SK-N-SH treated with all-trans-retinoic acid at 6 μM for 48 hours (cell line): ENCODE measurements at regions not wholly inside any gene's neighbourhood (a gene's known extent, or its start where the extent isn't known, plus 50 kb on each side); places are given as distances from the start of the nearest gene placed in this dataset.
"Not testable (repeated sequence)": the region's sequence is repeated elsewhere in the genome, so short reads cannot be mapped to it uniquely, and the experiment has no call there.

Source experiments
- ATAC-seq: fragments of 200-7000 bp; cut with Tn5 transposase; 3 replicates; pipeline ENCODE4 v1.9.1; 2020; ENCODE audit warnings: mild to moderate bottlenecking, moderate library complexity
- ARNTL ChIP-seq: fragments of 450-650 bp; formaldehyde crosslinking; IDR thresholded peaks from 2 replicates; pipeline ENCODE4 v1.5.0; 2020; ENCODE audit warnings: low read depth, mild to moderate bottlenecking, moderate library complexity, borderline replicate concordance
- BACH2 ChIP-seq: fragments of 250-450 bp; sonication (Bioruptor Pico); IDR thresholded peaks from 2 replicates; pipeline ENCODE4 v1.9.0; 2021; ENCODE audit warnings: mild to moderate bottlenecking, borderline replicate concordance
- CSDC2 ChIP-seq: fragments of 250-450 bp; sonication (Bioruptor Pico); IDR thresholded peaks from 2 replicates; pipeline ENCODE4 v1.5.0; 2020; ENCODE audit warnings: mild to moderate bottlenecking, moderate library complexity
- GLIS3 ChIP-seq: fragments of 250-450 bp; sonication (Bioruptor Pico); IDR thresholded peaks from 2 replicates; pipeline ENCODE4 v1.5.0; 2020; ENCODE audit warnings: mild to moderate bottlenecking, moderate library complexity
- OSR1 ChIP-seq: fragments of 250-450 bp; sonication (Bioruptor Pico); IDR thresholded peaks from 2 replicates; pipeline ENCODE4 v1.8.0; 2022; ENCODE audit warnings: moderate library complexity, mild to moderate bottlenecking, inconsistent platforms
- PPARA ChIP-seq: fragments of 250-450 bp; sonication (Bioruptor Pico); IDR thresholded peaks from 2 replicates; pipeline ENCODE4 v1.5.0; 2020; ENCODE audit warnings: mild to moderate bottlenecking, borderline replicate concordance
- RARB ChIP-seq: fragments of 250-450 bp; sonication (Bioruptor Pico); IDR thresholded peaks from 2 replicates; pipeline ENCODE4 v1.8.0; 2021; ENCODE audit warnings: mild to moderate bottlenecking, moderate library complexity
- SNAI2 ChIP-seq: fragments of 250-450 bp; sonication (Bioruptor Pico); IDR thresholded peaks from 2 replicates; pipeline ENCODE4 v1.5.0; 2020; ENCODE audit warnings: mild to moderate bottlenecking, moderate library complexity
- TCF4 ChIP-seq: fragments of 250-450 bp; sonication (Bioruptor Pico); IDR thresholded peaks from 2 replicates; pipeline ENCODE4 v1.8.0; 2021; ENCODE audit warnings: mild to moderate bottlenecking, moderate library complexity, borderline replicate concordance
- TOX ChIP-seq: fragments of 250-450 bp; sonication (Bioruptor Pico); IDR thresholded peaks from 2 replicates; pipeline ENCODE4 v1.8.0; 2021; ENCODE audit warnings: mild to moderate bottlenecking, moderate library complexity, borderline replicate concordance
- TSHZ2 ChIP-seq: fragments of 250-450 bp; sonication (Bioruptor Pico); IDR thresholded peaks from 2 replicates; pipeline ENCODE4 v1.5.0; 2020; ENCODE audit warnings: mild to moderate bottlenecking, moderate library complexity
- ZC3H10 ChIP-seq: fragments of 250-450 bp; sonication (Bioruptor Pico); IDR thresholded peaks from 2 replicates; pipeline ENCODE4 v1.5.1; 2021; ENCODE audit warnings: mild to moderate bottlenecking, moderate library complexity
- ZFP3 ChIP-seq: fragments of 250-450 bp; sonication (Bioruptor Pico); IDR thresholded peaks from 2 replicates; pipeline ENCODE4 v1.5.0; 2020; ENCODE audit warnings: mild to moderate bottlenecking, moderate library complexity
- ZFP30 ChIP-seq: fragments of 450-650 bp; formaldehyde crosslinking; IDR thresholded peaks from 2 replicates; pipeline ENCODE4 v1.5.0; 2022; ENCODE audit warnings: mild to moderate bottlenecking, moderate library complexity
- ZNF565 ChIP-seq: fragments of 450-650 bp; formaldehyde crosslinking; conservative IDR thresholded peaks from 2 replicates; pipeline ENCODE4 v1.5.0; 2020; ENCODE audit warnings: low read depth, mild to moderate bottlenecking, moderate library complexity
- ZNF70 ChIP-seq: fragments of 450-650 bp; formaldehyde crosslinking; IDR thresholded peaks from 2 replicates; pipeline ENCODE4 v1.5.0; 2020; ENCODE audit warnings: mild to moderate bottlenecking, moderate library complexity
- ZNF8 ChIP-seq: fragments of 450-650 bp; formaldehyde crosslinking; IDR thresholded peaks from 2 replicates; pipeline ENCODE4 v1.5.0; 2020; ENCODE audit warnings: mild to moderate bottlenecking, moderate library complexity
- TF ChIP-seq, protein P1 (sequence below): fragments of 250-450 bp; sonication (Bioruptor Pico); IDR thresholded peaks from 2 replicates; pipeline ENCODE4 v1.5.1; 2021; ENCODE audit warnings: mild to moderate bottlenecking, moderate library complexity
- TF ChIP-seq, protein P2 (sequence below): fragments of 250-450 bp; sonication (Bioruptor Pico); IDR thresholded peaks from 2 replicates; pipeline ENCODE4 v1.5.1; 2020; ENCODE audit warnings: low read depth, mild to moderate bottlenecking, moderate library complexity
- TF ChIP-seq, protein P3 (sequence below): fragments of 250-450 bp; sonication (Bioruptor Pico); IDR thresholded peaks from 2 replicates; pipeline ENCODE4 v1.8.0; 2020; ENCODE audit warnings: mild to moderate bottlenecking, moderate library complexity, borderline replicate concordance

DNA sequence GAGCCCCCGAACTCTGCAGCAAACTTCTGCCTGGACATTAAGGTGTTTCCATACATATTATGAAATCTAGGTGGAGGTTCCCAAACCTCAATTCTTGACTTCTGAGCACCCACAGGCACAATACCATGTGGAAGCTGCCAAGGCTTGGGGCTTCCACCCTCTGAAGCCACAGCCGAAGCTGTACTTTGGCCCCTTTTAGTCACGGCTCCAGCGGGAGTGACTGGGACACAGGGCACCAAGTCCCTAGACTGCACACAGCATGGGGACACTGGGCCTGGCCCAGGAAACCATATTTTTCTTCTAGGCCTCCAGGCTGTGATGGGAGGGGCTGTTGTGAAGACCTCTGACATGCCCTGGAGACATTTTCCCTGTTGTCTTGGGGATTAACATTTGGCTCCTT, 373.8 kb downstream of the ZNF674 start:
- ATAC-seq = not testable (repeated sequence)

GRCh38 chrX:46169808-46170207, 375.4 kb downstream of the ZNF674 start:
- no peak for ATAC-seq
- no peak for TF ChIP-seq SNAI2 (CRISPR knock-in tag)

DNA sequence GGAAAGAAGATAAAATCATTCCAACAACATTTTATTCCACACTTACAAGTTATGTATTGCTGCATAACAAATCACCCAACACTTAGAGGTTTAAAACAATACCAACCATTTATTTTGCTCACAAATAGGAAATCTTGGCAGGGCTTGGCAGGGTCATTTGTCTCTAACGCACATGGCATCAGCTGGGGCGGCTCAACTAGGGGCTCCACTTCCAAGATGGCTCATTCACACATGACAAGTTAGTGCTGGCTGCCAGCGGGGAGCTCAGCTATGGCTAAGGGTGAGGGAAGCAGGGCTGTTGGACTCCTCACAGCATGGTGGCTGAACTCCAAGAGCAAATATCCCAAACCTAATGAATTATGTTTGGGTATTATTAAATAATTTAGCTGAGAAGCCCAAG, 377.0 kb downstream of the ZNF674 start:
- TF ChIP-seq ZC3H10 (no peak), SNAI2 (CRISPR knock-in tag) (no peak), ZFP3 (CRISPR knock-in tag) (no peak), OSR1 (CRISPR knock-in tag) (no peak), ZFP30 (no peak), BACH2 (CRISPR knock-in tag) (no peak), TCF4 (CRISPR knock-in tag) (no peak), CSDC2 (CRISPR knock-in tag) (no peak), ZNF565 (CRISPR knock-in tag) (no peak), RARB (CRISPR knock-in tag) (no peak), TOX (CRISPR knock-in tag) (no peak), ARNTL (CRISPR knock-in tag) (no peak), ZNF70 (CRISPR knock-in tag) (no peak), GLIS3 (CRISPR knock-in tag) (no peak), PPARA (CRISPR knock-in tag) (no peak), ZNF8 (CRISPR knock-in tag) (no peak), TSHZ2 (CRISPR knock-in tag) (no peak)
- TF ChIP-seq, protein P1, sequence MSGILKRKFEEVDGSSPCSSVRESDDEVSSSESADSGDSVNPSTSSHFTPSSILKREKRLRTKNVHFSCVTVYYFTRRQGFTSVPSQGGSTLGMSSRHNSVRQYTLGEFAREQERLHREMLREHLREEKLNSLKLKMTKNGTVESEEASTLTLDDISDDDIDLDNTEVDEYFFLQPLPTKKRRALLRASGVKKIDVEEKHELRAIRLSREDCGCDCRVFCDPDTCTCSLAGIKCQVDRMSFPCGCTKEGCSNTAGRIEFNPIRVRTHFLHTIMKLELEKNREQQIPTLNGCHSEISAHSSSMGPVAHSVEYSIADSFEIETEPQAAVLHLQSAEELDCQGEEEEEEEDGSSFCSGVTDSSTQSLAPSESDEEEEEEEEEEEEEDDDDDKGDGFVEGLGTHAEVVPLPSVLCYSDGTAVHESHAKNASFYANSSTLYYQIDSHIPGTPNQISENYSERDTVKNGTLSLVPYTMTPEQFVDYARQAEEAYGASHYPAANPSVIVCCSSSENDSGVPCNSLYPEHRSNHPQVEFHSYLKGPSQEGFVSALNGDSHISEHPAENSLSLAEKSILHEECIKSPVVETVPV (CRISPR knock-in tag) = no peak
- TF ChIP-seq, protein P2, sequence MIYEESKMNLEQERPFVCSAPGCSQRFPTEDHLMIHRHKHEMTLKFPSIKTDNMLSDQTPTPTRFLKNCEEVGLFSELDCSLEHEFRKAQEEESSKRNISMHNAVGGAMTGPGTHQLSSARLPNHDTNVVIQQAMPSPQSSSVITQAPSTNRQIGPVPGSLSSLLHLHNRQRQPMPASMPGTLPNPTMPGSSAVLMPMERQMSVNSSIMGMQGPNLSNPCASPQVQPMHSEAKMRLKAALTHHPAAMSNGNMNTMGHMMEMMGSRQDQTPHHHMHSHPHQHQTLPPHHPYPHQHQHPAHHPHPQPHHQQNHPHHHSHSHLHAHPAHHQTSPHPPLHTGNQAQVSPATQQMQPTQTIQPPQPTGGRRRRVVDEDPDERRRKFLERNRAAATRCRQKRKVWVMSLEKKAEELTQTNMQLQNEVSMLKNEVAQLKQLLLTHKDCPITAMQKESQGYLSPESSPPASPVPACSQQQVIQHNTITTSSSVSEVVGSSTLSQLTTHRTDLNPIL (CRISPR knock-in tag) = no peak
- TF ChIP-seq, protein P3, sequence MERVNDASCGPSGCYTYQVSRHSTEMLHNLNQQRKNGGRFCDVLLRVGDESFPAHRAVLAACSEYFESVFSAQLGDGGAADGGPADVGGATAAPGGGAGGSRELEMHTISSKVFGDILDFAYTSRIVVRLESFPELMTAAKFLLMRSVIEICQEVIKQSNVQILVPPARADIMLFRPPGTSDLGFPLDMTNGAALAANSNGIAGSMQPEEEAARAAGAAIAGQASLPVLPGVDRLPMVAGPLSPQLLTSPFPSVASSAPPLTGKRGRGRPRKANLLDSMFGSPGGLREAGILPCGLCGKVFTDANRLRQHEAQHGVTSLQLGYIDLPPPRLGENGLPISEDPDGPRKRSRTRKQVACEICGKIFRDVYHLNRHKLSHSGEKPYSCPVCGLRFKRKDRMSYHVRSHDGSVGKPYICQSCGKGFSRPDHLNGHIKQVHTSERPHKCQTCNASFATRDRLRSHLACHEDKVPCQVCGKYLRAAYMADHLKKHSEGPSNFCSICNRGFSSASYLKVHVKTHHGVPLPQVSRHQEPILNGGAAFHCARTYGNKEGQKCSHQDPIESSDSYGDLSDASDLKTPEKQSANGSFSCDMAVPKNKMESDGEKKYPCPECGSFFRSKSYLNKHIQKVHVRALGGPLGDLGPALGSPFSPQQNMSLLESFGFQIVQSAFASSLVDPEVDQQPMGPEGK (CRISPR knock-in tag) = no peak
- ATAC-seq = no peak

- TF ChIP-seq ZNF565 (CRISPR knock-in tag) (no peak), PPARA (CRISPR knock-in tag) (no peak), CSDC2 (CRISPR knock-in tag) (no peak), ZC3H10 (no peak)
- TF ChIP-seq, protein P2 (CRISPR knock-in tag) = no peak
- ATAC-seq = no peak; the same call in 1 of the 3 replicates
Measured at GRCh38 chrX:46165866-46166265, 379.4 kb downstream of the ZNF674 start.
